ENCODE measurements at regions not wholly inside any gene's neighbourhood (a gene's known extent, or its start where the extent isn't known, plus 50 kb on each side); places are given as distances from the start of the nearest gene placed in this dataset.

DNA sequence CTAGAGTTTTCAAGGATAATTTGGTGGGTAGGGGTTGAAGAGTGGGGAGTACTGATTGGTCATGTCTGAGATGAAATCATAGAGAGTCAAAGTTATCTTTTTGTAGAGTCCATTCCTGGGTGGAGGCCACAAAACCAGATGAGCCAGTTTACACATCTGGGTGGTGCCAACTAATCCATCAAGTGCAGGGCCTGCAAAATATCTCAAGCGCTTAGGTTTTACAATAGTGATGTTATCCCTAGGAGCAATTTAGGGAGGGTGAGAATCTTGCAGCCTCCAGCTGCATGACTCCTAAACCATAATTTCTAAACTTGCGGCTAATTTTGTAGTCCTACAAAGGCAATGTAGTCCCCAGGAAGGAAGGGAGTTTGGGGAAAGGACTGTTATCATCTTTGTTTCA lies 988.3 kb upstream of the LCORL start:
- DNase-seq, result no peak

DNA sequence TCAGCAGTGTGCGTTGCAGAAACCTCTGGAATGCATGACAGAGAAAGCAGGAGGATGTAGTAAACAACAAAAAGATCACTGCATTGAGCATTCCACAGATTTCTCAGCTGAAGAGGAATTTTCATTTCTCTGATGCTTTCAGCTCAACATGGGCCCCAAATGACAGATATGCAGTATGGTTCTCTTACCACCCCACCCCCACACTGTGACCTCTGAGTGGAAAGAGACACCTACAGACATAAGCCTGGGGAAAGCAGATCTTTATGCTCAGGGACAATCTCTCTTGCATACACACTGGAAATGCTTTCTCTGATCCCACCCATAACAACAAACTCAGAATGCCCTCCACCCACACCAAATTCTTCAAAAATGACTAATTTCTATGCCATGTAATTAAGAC lies 983.7 kb upstream of the LCORL start:
- DNase-seq, result no peak

DNA sequence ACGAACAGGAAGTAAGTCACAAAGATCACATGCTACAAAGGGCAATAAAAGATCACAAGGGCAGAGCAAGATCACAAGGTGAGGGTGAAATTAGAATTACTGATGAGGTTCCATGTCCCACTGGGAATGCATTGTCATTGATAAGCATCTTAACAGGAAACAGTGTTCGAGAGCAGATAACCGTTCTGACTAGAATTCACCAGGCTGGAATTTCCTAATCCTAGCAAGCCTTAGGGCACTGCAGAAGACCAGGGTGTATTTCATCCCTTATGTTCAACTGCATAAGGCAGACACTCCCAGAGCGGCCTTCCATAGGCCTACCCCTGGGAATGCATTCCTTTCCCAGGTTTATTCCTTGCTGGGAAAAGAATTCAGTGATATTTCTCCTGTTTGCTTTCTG lies 980.6 kb upstream of the LCORL start:
- DNase-seq, result no peak

DNA sequence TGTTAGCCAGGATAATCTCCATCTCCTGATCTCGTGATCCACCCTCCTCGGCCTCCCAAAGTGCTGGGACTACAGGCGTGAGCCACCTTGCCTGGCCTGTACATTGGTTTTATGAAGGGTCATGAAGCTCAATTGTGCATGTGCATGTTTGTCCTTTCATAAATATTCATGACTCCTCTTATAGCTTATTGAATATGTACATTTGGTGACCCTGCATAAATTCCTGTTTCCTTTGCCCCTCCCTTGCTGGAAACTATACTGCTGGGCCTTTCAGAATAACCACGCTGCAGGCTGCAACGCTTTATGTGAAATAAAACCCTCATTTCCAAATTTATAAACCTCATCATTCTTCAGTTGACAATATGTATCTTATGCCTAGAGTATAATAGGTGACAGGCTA lies 978.0 kb upstream of the LCORL start:
- no peak for DNase-seq

DNA sequence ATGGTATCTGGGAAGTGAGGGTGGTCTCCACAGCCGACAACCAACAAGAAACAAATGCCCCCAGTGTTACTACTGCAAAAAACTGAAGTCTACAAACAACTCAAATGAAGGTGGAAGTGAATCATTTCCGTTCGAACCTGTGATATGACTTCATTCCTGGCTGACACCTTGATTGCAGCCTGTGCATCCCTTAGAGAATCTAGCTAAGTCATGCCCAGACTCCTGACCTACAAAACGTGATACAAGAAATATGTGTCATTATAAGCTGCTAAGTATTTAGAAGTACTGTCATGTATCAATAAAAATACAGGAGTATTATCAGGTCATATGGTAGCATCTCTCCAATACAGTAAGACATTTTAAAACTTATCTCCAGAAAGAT lies 959.7 kb upstream of the LCORL start:
- DNase-seq, result no peak

DNA sequence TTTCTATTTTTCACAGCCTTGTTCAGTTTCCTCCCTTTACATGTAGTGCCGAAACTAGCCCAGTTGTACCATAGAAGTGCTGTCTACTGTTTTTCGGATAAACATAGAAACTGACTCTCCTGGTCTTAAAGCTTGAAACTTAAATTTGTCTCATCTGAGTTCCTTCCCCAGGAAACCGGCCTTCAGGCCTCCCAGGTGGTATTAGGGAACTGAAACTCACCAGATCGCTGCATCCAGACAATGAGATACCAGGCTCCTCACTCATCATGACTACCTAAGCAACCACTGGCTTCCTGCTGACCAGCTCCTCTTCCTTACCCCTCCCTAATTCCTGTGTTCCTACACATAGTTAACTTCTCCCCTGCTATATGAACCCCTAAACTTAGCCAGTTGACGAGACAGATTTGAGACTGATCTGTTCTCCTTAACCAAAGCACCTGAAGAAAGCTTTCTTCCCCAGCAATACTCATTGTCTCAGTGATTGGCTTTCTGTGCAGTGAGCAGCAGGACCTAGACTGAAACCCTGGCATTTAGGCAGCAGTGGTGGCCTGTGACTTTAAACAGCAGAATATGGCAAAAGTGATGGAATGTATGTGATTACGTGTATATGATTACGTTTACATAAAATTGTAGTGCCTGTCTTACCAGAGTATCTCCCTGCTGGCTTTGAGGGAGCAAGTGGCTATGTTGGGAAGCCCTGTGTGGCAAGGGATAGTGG lies 959.1 kb upstream of the LCORL start:
- DNase-seq, result no peak

DNA sequence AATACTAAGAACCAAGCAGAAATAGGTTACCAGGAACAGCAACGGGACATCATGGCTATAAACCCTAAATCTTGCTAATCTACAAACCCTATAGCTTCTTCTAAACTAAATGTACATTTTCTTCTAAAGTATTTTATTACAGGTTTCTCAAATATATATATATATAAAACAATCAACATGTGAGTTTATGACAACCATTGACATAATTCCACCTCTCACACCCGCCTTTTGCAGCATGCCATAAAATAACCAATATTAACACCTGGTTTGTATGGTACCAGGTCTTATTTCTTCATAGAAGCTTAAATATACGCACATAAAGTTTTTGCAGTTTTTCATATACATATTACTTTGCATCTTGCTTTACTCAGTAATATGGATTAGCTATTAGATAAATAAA lies 955.3 kb upstream of the LCORL start:
- DNase-seq, result no peak

DNA sequence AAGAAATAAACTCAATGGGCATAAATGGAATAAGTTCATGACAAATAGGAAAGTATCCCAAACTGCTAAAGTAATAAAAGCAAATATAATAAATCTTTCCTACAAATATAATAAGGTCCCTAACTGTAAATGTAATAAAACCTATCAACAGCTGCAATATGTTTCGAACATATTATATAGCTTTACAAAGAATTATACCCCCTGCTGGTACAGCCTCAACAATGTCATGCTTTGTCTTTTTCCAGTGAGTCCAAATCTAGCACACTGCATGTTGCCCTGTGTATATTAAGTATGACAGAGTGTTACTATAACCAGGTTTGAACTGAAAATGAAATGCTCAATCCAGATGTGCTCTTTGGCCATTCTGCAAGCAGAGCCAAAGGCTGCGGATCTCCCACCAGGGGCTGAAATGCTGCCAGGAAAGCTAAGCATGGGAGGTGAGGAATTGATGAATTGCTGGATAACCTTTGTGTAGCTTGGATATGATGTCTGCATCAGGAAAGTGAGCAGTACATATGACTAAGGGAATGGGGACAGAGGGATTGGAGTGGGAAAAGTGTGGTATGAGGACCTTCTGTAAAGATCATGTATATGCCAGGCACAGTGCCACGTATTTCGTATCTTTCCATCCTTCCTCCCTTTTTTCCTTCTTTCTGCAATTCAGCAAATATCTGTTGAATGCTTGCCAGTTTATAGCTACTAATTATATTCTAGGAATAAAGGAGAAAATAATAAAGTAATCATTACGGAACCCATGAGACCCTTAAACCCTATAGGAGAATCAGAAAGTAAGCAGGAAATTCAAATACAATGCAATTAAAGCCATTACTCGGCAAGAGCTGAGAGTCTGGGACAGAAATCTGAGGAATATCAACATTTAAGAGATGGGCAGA lies 954.6 kb upstream of the LCORL start:
- DNase-seq, result no peak

DNA sequence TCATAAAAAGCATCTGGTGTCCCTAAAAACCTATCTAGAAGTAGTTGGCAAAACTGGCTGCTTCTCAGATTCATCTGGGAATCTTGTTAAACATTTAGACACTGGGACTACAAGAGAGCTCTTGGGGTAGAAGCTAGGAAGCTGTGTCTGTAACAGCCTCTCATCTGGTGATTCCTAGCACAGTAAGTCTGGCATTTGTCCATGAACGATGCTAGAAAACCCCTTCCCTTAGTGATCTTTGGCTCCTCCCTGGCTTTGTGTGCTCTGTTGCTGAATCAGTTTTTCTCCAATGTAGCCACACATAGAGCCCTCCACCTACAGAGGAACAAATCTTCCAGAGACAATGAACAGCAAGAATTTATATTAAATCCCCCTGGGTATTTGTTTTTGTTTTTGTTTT lies 951.7 kb upstream of the LCORL start:
- no peak for DNase-seq

DNA sequence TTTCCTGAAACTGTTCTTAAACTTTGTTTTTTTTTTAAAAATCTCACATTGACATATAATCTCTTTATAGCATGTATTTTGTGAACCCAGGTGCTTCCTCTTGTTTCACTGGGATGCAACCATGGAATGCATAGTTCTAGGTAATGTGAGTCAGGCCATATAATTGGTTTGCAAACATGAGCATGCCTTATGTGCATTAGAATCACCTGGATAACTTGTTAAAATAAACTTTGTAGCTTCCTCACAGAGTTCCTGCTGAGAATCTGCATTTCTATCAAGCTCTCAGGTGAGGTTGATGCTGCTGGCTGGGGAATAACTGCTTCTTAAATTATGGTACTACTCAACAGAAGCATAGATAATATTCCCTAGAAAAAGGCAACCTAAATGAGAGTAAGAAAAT lies 940.3 kb upstream of the LCORL start:
- DNase-seq, result no peak

DNA sequence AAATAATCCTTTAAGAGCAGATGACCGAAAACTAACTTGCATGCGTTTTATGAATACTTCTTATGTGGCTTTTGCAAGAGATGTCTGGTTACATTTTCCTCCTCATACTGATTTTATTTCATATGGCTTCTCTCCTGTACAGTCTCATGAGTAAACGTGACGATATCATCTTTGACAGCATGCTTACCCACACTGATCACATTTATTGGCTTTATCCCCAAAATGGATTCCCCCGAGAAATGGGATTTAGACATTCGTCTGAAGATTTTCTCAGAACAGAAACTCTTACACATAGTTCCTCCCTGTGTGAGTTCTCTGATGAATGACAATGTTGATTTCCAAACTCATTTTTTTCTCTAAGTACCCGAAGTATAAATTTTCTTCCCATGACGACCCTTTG lies 939.7 kb upstream of the LCORL start:
- no peak for DNase-seq

DNA sequence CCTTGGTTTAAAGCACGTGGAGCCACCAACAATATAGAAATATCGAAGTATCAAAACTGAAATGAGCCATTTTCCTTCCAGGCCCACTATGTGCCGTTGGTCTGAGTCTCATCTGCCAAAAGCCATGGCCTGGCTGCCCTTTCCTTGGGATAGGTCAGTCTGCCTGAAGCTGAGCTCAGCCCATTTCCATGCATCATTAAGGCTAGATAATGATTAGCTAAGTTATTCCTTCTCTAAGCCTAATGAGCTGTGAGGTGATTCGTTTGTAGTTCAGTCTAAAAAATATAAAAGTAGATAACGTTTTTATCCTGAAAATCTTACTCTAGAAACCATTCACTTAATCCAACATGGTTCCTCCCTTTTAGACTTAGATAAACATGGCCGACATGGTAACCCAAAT lies 936.2 kb upstream of the LCORL start:
- DNase-seq, result no peak

DNA sequence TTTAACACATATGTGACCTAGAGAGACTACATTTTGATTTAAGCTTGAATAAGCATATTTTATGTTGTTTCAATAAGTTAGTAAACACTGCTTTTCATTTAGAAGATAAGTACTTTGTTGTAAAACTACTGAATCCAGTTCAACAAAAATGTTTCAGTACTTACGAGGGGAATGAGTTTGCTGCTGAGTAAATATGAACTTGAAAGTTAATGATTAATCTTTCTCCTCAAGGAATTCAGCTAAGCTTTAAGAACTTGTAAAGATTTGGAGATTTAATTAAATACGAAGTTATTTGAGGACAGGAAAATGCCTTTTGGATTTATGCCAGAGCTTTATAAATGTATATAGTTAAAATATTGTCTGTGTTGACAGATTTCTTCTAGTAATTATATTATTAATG lies 933.0 kb upstream of the LCORL start:
- no peak for DNase-seq

DNA sequence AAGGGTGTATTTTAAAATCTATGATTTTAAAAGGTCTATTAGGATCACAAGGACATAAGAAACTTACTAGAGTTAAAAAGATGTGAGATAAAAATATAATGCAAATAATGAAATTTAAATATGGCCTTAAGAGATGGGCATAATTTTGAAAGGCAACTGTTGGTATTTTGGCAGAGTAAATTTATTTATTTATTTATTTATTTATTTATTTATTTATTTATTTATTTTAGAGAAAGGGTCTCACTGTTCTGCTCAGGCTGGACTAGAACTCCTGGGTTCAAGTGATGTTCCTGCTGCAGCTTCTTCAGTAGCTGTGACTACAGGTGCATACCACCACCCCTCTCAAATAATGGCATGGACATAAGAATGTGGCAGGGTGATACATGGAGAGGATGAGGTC lies 932.1 kb upstream of the LCORL start:
- no peak for DNase-seq

DNA sequence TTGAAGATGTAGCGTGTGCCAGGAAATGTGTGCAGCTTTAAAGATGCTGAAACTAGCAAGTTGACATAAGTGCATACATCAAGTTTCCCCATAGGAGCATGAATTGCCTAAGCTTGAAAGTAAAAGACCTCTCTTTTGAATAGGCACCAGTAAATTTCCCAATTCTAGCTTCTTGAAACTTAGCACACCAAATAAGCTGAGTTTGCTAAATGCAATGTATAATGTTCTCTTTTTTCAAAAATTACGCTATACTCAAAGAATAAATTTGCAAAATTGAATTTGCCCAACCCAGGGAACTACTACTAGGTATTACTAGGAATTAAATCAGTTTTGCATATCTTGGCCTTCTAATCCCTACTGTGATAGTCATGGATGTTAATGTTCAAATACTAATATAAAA lies 923.9 kb upstream of the LCORL start:
- DNase-seq, result no peak

DNA sequence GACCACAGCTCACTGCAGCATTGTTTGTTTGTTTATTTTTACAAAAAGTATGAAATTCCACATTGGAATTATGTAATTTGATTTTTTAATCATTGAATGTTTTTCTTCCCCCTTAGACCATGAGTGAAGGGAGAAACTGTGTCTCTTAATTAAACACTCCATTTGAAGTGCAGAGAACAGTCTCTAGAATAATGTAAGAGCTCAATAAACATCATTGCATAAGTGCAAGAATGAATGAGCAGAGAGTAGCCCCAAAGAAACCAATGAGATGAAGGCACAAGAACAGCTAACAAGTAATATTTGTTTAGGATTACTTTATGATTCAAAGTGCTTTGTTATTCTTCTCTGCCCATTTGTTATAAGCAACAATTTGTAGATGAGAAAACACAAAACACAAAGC lies 921.3 kb upstream of the LCORL start:
- DNase-seq, result no peak

DNA sequence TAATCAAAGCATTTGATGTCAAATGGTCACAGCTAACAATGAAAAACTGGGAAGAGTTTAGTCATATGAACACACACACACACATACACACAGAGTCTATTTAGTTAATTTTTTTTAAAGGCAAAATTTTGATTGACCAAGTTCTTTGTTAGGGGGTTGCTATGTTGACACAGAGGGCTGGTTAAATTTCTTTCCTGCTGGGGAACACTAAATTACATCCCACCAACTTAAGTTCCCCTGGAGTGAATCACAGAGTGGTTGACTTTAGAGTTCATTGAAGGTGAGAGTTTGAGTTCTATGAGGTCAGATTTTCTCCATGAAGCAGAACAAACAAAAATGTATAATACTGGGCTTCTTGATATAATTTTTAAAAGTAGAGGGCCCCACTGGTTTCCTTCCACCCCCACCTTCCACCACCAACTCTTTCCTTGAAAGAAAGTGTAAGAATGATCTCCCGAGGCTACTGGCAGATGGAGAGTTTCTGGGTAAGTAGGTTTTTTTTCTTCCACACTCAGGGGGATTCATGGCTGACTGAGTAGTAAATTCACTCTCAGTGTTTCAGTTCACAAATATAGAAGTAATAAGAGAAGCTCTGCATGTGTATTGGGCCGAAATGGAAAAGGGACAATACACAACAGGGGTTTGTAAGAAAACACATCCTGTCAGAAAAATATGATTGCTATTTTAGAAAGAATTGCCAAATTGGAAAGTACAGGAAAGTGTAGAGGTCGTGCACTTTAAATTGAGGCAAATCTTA lies 917.0 kb upstream of the LCORL start:
- DNase-seq, result no peak

DNA sequence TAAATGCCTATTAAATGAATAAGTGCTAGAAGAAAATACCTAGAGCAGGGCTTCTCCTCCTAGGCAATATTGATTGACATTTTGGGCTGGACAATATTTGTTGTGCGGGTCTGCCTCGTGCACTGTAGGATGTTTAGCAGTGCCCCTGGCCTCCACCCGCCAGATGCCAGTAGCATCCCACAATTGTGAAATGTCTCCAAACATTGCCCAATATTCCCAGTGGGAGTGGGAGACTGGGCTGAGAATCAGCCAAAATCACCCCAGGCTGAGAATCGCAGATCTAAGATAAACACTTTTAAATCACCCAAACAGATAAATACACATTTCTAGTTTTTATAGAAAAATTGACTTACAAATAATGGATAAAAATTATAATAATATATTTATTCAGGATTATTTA lies 916.2 kb upstream of the LCORL start:
- no peak for DNase-seq

DNA sequence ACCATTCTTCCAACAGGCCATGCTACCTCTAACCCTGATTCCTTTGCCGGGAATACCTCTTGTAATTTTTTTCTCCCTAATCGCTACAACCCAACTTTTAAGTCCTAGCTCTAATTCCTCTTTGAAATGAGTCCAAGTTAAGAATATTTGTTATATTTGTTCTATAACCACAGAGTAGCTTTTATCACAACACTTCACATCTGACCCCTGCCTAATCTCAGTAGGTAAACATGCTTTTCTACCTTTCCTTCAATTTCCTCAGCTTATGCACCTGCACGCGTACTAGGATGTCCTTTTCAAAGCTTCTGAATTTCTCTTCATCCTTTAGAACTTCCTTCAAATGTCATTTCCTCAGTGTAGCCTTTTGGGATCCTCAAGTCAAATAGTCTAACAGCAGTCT lies 915.5 kb upstream of the LCORL start:
- no peak for DNase-seq

DNA sequence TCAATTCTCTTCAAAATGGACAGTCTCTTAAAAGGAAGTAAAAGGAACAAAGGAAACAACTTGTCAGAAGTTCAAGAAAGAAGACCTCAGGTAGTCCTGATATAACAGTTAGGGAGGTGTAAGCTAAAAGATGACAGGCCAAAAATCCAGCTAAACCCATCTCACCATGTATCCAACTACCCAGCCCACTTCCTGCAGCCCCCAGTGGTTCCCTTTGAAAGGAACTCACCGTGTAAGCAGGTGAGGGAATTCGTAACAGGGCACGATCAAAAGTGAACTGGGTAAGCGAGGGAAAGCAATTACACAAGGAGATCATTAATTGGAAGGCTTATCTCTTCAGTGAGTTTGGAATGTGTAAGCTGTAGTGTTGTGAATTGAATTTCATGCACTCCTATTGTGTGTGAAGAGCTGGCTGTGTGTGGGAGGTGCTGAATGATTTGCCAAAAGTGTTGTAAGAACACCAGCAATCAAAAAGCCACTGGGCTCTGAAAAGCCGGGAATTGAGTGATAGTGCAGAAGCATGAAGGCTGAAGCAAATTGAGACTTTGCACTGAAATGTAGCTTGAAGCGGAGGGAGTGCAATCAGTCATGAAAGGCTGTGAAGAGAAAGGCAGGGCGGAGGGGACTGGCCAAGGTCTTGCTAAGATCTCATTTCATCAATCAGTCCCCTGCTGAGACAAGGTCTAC lies 914.2 kb upstream of the LCORL start:
- no peak for DNase-seq

DNA sequence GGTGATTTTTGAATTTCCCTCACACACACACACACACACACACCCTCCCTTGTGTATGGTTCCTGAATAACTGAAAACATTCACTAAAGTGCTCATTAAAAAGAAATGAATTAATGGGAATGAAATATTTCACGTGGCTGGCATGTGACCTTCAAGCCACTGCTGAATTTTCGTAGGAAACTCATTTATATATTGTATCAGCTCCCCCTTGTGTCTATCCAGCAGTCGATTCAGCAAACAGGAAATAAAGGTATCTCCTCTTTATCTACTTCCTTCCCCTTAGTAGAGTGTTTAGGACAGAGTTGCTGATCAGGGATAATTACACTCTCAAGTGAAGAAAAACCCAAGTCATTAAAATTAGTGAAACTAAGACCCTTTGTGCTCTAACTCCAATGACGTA lies 912.6 kb upstream of the LCORL start:
- DNase-seq, result no peak

DNA sequence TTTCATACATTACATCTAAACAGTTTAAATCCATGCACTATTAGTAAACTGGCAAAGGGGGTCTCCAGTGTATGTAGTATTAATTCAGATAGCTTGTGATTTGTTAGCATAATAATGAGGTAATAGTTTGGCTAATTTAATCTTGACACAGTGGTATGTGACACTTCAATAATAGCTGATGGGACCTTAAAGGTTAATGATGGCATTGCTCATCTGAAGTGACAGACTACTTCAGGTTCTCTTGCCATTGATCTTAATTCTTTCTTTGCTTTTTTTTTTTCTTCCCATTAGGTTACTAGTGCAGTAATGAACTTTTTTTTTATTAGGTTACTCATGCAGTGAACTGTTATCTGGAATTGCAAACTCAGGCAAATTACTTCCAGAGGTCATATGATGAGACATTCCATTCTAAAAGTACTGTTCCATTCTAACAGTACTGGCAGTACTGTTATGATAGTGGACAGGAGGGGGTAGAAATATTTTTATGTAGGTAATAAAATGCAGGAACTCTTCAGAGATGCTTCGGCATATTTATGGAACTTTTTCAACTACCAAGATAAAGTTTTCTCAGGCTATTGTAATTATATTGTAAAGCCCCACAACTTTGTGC lies 911.3 kb upstream of the LCORL start:
- DNase-seq, result no peak

Measured in activated naive CD4-positive, alpha-beta T cell treated with Interleukin-2 at 50 U/mL for 16 hours (primary cell).